ENCODE measurements at regions not wholly inside any gene's neighbourhood (a gene's known extent, or its start where the extent isn't known, plus 50 kb on each side); places are given as distances from the start of the nearest gene placed in this dataset.

GRCh38 chr4:14387647-14388046, 614.6 kb upstream of the CPEB2 start:
- no peak for TF ChIP-seq CTCF (IDR thresholded peaks at IDR 0.05)
- ATAC-seq (ENCODE audit: low FRiP score) (no peak), DNase-seq (ENCODE audit: low spot score) (no peak)

- no peak for ATAC-seq (ENCODE audit: low FRiP score)
- TF ChIP-seq CTCF (IDR thresholded peaks at IDR 0.05), result no peak
- DNase-seq (ENCODE audit: low spot score), result no peak
Observed at GRCh38 chr4:14392378-14392777, 609.9 kb upstream of the CPEB2 start.

- TF ChIP-seq CTCF (IDR thresholded peaks at IDR 0.05), result no peak
- no peak for DNase-seq (ENCODE audit: low spot score)
- no peak for ATAC-seq (ENCODE audit: low FRiP score)
Observed at GRCh38 chr4:14396183-14396582, 606.1 kb upstream of the CPEB2 start.

- ATAC-seq (ENCODE audit: low FRiP score) (no peak), DNase-seq (ENCODE audit: low spot score) (no peak)
- no peak for TF ChIP-seq CTCF (IDR thresholded peaks at IDR 0.05)
Observed at GRCh38 chr4:14399848-14400247, 602.4 kb upstream of the CPEB2 start.

GRCh38 chr4:14400307-14400706, 602.0 kb upstream of the CPEB2 start:
- no peak for DNase-seq (ENCODE audit: low spot score)
- ATAC-seq (ENCODE audit: low FRiP score), result no peak
- no peak for TF ChIP-seq CTCF (IDR thresholded peaks at IDR 0.05)

- TF ChIP-seq CTCF (IDR thresholded peaks at IDR 0.05), result no peak
- DNase-seq (ENCODE audit: low spot score) (no peak), ATAC-seq (ENCODE audit: low FRiP score) (no peak)
Observed at GRCh38 chr4:14403132-14403531, 599.1 kb upstream of the CPEB2 start.

- DNase-seq (ENCODE audit: low spot score), result no peak
- no peak for TF ChIP-seq CTCF (IDR thresholded peaks at IDR 0.05)
- ATAC-seq (ENCODE audit: low FRiP score), result no peak
Observed at GRCh38 chr4:14404730-14405129, 597.6 kb upstream of the CPEB2 start.
